Nephron (organoid): ENCODE measurements at regions not wholly inside any gene's neighbourhood (a gene's known extent, or its start where the extent isn't known, plus 50 kb on each side); places are given as distances from the start of the nearest gene placed in this dataset.
A peak's percentile ranks its signal among the peaks of the same experiment; 100 is the strongest.

ENCODE experiments used
- H3K27ac Mint-ChIP-seq, 3 experiments: 2 replicates each; pipeline ENCODE4 v1.8.0; 2020; ENCODE audit warnings: mixed read lengths in 3 of 3, mild to moderate bottlenecking in 2 of 3, moderate library complexity in 1 of 3
- H3K27me3 Mint-ChIP-seq: 2 replicates; pipeline ENCODE4 v1.8.0; 2021; ENCODE audit warnings: low read depth, mild to moderate bottlenecking, moderate library complexity, mixed read lengths
- H3K36me3 Mint-ChIP-seq: 2 replicates; pipeline ENCODE4 v1.8.0; 2020; ENCODE audit warnings: low read depth, mixed read lengths
- H3K4me1 Mint-ChIP-seq: 2 replicates; pipeline ENCODE4 v1.8.0; 2020; ENCODE audit warnings: mixed read lengths
- H3K4me3 Mint-ChIP-seq, 3 experiments: 2 replicates each; pipeline ENCODE4 v1.8.0; 2020; ENCODE audit warnings: mild to moderate bottlenecking in 3 of 3, mixed read lengths in 3 of 3, moderate library complexity in 2 of 3
- H3K9me3 Mint-ChIP-seq: 2 replicates; pipeline ENCODE4 v1.8.0; 2020; ENCODE audit warnings: mixed read lengths
- TF ChIP-seq, protein P1 (sequence below), 3 experiments: fragments of 200-600 bp; sonication (generic); IDR thresholded peaks; one replicate each; pipeline ENCODE4 v1.5.0; 2021; ENCODE audit warnings: antibody characterized with exemption in 3 of 3; ENCODE audit not compliant: unreplicated experiment in 3 of 3

DNA sequence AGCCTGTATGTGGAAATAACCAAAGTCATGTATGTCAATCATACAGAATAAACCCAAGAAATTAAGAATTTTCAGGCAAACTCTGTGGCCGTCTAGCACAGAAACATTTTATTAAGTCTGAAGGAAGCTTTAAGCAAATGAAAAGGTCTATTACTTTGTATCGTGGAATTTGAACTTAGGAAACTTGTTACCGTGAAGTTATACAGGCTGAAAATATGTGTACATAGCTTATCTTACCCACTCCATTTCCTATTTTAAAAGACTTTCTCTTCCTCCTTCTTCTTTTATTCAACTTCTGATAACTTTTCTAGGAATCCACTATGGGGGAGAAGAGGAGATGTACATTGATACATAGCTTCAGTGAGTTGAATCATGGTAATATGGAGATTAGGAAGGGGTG lies 108.3 kb downstream of the AGTR2 start:
- no peaks in the 10 kb centered on the region for H3K36me3 Mint-ChIP-seq
- TF ChIP-seq, protein P1, sequence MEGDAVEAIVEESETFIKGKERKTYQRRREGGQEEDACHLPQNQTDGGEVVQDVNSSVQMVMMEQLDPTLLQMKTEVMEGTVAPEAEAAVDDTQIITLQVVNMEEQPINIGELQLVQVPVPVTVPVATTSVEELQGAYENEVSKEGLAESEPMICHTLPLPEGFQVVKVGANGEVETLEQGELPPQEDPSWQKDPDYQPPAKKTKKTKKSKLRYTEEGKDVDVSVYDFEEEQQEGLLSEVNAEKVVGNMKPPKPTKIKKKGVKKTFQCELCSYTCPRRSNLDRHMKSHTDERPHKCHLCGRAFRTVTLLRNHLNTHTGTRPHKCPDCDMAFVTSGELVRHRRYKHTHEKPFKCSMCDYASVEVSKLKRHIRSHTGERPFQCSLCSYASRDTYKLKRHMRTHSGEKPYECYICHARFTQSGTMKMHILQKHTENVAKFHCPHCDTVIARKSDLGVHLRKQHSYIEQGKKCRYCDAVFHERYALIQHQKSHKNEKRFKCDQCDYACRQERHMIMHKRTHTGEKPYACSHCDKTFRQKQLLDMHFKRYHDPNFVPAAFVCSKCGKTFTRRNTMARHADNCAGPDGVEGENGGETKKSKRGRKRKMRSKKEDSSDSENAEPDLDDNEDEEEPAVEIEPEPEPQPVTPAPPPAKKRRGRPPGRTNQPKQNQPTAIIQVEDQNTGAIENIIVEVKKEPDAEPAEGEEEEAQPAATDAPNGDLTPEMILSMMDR (IDR thresholded peaks at IDR 0.05; ENCODE audit: unreplicated experiment in 3 of 3), result no peak
- peak overlapping the region; percentile 93 to 95 (median 94) for H3K27ac Mint-ChIP-seq
- H3K4me3 Mint-ChIP-seq, result no peak overlapping the region
- no peaks in the 10 kb centered on the region for H3K27me3 Mint-ChIP-seq
- peaks cover 59% of the 10 kb centered on the region for H3K4me1 Mint-ChIP-seq
- no peaks in the 10 kb centered on the region for H3K9me3 Mint-ChIP-seq

DNA sequence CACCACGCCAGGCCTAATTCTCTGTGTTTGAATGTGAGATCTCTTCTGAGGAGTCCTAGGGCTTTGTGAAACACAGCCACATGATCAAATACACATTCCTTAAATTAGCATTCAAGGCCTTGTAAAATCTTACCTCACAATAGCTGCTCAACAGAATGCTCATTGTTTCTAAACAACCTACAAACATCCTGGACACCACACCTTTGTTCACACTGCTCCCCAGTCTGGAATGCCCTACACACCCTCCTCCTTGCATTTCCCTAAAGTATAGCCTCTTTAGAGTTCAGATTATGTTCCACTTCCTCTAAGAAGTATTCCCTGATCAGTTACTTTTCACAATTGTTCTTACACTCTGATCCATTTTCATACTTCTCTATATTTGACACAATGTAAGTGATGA lies 110.6 kb downstream of the AGTR2 start:
- no peak overlapping the region for H3K4me3 Mint-ChIP-seq
- TF ChIP-seq, protein P1 (IDR thresholded peaks at IDR 0.05; ENCODE audit: unreplicated experiment in 3 of 3), result no peak
- no peaks in the 10 kb centered on the region for H3K36me3 Mint-ChIP-seq
- H3K4me1 Mint-ChIP-seq, result peaks cover 55% of the 10 kb centered on the region
- no peaks in the 10 kb centered on the region for H3K27me3 Mint-ChIP-seq
- peak overlapping the region; percentile 2 to 65 (median 61) for H3K27ac Mint-ChIP-seq
- H3K9me3 Mint-ChIP-seq, result no peaks in the 10 kb centered on the region

DNA sequence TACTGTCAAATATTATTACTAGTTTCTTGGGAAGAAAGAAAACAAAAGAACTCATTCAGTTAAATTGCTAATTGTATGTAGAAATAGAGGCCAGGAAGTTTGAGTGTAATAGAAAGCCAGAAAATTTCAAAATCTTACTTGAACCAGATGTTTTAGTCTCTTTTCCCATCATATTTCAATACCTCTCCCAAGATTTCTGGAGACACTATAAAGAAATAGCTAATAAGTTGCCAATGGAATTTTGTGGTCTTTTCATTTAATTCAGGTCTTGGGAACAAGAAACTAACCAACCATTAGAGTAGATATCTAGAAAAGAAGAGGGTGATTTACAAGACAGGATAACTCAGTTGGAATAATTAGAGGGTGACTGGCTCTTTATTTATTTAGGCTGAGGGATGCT lies 112.2 kb downstream of the AGTR2 start:
- TF ChIP-seq, protein P1 (IDR thresholded peaks at IDR 0.05; ENCODE audit: unreplicated experiment in 3 of 3), result no peak
- Mint-ChIP-seq H3K9me3 (no peaks in the 10 kb centered on the region), H3K4me3 (no peak overlapping the region), H3K36me3 (no peaks in the 10 kb centered on the region), H3K27me3 (no peaks in the 10 kb centered on the region), H3K27ac (peak overlapping the region; percentile 61 to 89 (median 84)), H3K4me1 (peaks cover 38% of the 10 kb centered on the region)

DNA sequence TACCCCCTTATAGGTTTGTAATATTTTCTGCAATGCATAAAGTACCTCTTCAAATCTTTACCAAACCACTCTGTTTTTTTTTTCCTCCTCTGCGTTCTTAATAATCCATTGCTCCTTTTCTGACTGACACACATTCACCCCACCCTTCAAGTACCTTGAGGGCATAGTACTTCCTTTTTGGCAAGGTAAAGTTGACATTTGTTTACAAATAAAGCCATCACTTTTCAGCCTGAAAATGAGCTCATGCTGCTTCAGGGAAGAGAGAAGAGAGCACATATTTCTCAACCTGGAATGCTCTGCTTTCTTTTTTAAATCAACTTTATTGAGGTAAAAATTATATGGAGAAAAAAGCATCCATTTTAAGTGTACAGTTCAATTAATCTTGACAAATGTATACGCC lies 113.9 kb downstream of the AGTR2 start:
- TF ChIP-seq, protein P1 (IDR thresholded peaks at IDR 0.05; ENCODE audit: unreplicated experiment in 3 of 3), result no peak
- Mint-ChIP-seq H3K4me3 (no peak overlapping the region), H3K9me3 (no peaks in the 10 kb centered on the region), H3K4me1 (peaks cover 25% of the 10 kb centered on the region), H3K36me3 (no peaks in the 10 kb centered on the region), H3K27ac (peak overlapping the region in 1 of 3 experiments; percentile 29), H3K27me3 (no peaks in the 10 kb centered on the region)

DNA sequence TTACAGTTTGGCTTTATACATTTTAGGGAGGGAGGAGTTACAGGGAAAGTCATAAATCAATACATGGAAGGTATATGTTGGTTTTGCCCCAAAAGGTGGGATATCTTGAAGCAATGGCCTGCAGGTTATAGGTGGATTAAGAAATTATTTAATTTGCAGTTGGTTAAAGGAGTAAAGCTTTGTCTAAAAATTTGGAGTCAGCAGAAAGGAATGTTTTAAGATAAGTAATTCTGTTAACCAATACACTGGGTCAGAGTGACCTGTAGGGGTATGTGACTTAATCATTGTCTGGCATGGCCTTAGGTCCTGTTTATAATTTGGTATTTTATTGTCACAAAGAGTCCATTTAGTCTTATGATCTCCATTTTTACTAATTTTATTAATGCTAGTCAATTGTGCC lies 115.0 kb downstream of the AGTR2 start:
- TF ChIP-seq, protein P1 (IDR thresholded peaks at IDR 0.05; ENCODE audit: unreplicated experiment in 3 of 3), result no peak
- peak overlapping the region in 1 of 3 experiments; percentile 9 for H3K27ac Mint-ChIP-seq
- no peaks in the 10 kb centered on the region for H3K9me3 Mint-ChIP-seq
- H3K4me3 Mint-ChIP-seq, result no peak overlapping the region
- no peaks in the 10 kb centered on the region for H3K27me3 Mint-ChIP-seq
- peaks cover 25% of the 10 kb centered on the region for H3K4me1 Mint-ChIP-seq
- H3K36me3 Mint-ChIP-seq, result no peaks in the 10 kb centered on the region

DNA sequence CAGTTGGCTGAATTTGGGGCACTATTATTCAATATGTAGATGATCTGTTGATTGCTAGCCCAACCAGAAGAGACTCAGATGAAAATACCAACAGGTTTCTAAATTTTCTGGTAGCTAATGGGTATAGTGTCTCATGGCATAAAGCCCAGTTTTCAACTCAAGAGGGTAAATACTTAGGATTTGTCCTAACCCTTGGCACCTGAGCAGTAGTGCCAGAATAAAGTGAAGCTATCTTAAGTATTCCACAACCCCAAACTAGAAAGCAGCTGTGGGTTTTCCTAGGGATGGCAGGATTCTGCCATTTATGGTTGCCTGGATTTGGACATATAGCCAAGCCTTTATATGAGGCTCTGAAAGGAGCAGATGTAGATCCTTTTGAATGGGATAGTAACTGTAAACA lies 119.0 kb downstream of the AGTR2 start:
- no peak overlapping the region for H3K4me3 Mint-ChIP-seq
- H3K9me3 Mint-ChIP-seq, result no peaks in the 10 kb centered on the region
- H3K27ac Mint-ChIP-seq, result no peak overlapping the region
- no peaks in the 10 kb centered on the region for H3K27me3 Mint-ChIP-seq
- H3K36me3 Mint-ChIP-seq, result no peaks in the 10 kb centered on the region
- TF ChIP-seq, protein P1 (IDR thresholded peaks at IDR 0.05; ENCODE audit: unreplicated experiment in 3 of 3), result no peak
- peaks cover under 1% of the 10 kb centered on the region for H3K4me1 Mint-ChIP-seq
